ENCODE measurements at regions not wholly inside any gene's neighbourhood (a gene's known extent, or its start where the extent isn't known, plus 50 kb on each side); places are given as distances from the start of the nearest gene placed in this dataset.

GRCh38 chr3:68228856-68229255, 574.4 kb upstream of the SUCLG2 start:
- H3F3A ChIP-seq (ENCODE audit: low read depth): no peaks in the 10 kb centered on the region
- TF ChIP-seq, protein P1, sequence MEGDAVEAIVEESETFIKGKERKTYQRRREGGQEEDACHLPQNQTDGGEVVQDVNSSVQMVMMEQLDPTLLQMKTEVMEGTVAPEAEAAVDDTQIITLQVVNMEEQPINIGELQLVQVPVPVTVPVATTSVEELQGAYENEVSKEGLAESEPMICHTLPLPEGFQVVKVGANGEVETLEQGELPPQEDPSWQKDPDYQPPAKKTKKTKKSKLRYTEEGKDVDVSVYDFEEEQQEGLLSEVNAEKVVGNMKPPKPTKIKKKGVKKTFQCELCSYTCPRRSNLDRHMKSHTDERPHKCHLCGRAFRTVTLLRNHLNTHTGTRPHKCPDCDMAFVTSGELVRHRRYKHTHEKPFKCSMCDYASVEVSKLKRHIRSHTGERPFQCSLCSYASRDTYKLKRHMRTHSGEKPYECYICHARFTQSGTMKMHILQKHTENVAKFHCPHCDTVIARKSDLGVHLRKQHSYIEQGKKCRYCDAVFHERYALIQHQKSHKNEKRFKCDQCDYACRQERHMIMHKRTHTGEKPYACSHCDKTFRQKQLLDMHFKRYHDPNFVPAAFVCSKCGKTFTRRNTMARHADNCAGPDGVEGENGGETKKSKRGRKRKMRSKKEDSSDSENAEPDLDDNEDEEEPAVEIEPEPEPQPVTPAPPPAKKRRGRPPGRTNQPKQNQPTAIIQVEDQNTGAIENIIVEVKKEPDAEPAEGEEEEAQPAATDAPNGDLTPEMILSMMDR (conservative IDR thresholded peaks at IDR 0.05; ENCODE audit: low read length): no peak
- TF ChIP-seq EZH2phosphoT487 (IDR thresholded peaks at IDR 0.05; ENCODE audit: borderline replicate concordance): no peak
- no peaks in the 10 kb centered on the region for H4K20me1 ChIP-seq (ENCODE audit: insufficient read depth, low read length, poor library complexity, severe bottlenecking)
- H2AFZ ChIP-seq (ENCODE audit: low read length): no peak overlapping the region
- H3K4me3 ChIP-seq (ENCODE audit: low read length, poor library complexity, severe bottlenecking): no peak overlapping the region
- H3K9ac ChIP-seq (ENCODE audit: low read depth, low read length, poor library complexity, severe bottlenecking): no peak overlapping the region
- no peaks in the 10 kb centered on the region for H3K27me3 ChIP-seq (ENCODE audit: insufficient read depth, low read length, poor library complexity, severe bottlenecking)
- H3K4me1 ChIP-seq (ENCODE audit: insufficient read depth, low read length, poor library complexity, severe bottlenecking): no peaks in the 10 kb centered on the region
- H3K9me2 ChIP-seq (replicated peaks; ENCODE audit: low read depth, low read length): no peaks in the 10 kb centered on the region
- H3K36me3 ChIP-seq (ENCODE audit: insufficient read depth, low read length): no peaks in the 10 kb centered on the region
- H3K4me2 ChIP-seq (ENCODE audit: low read depth, low read length, poor library complexity, severe bottlenecking): no peak overlapping the region
- no peaks in the 10 kb centered on the region for H3K79me2 ChIP-seq (ENCODE audit: insufficient read depth, low read length)
- H3K9me3 ChIP-seq (ENCODE audit: insufficient read depth, low read depth, low read length): no peaks in the 10 kb centered on the region

GRCh38 chr3:68220832-68221231, 566.4 kb upstream of the SUCLG2 start:
- no peaks in the 10 kb centered on the region for H4K20me1 ChIP-seq (ENCODE audit: insufficient read depth, low read length, poor library complexity, severe bottlenecking)
- no peak overlapping the region for H3K9ac ChIP-seq (ENCODE audit: low read depth, low read length, poor library complexity, severe bottlenecking)
- no peak overlapping the region for H2AFZ ChIP-seq (ENCODE audit: low read length)
- H3K4me2 ChIP-seq (ENCODE audit: low read depth, low read length, poor library complexity, severe bottlenecking): no peak overlapping the region
- H3K9me2 ChIP-seq (replicated peaks; ENCODE audit: low read depth, low read length): no peaks in the 10 kb centered on the region
- H3K36me3 ChIP-seq (ENCODE audit: insufficient read depth, low read length): no peaks in the 10 kb centered on the region
- no peak overlapping the region for H3K4me3 ChIP-seq (ENCODE audit: low read length, poor library complexity, severe bottlenecking)
- H3K27me3 ChIP-seq (ENCODE audit: insufficient read depth, low read length, poor library complexity, severe bottlenecking): no peaks in the 10 kb centered on the region
- no peaks in the 10 kb centered on the region for H3F3A ChIP-seq (ENCODE audit: low read depth)
- TF ChIP-seq EZH2phosphoT487 (IDR thresholded peaks at IDR 0.05; ENCODE audit: borderline replicate concordance): no peak
- TF ChIP-seq, protein P1 (conservative IDR thresholded peaks at IDR 0.05; ENCODE audit: low read length): no peak
- no peaks in the 10 kb centered on the region for H3K4me1 ChIP-seq (ENCODE audit: insufficient read depth, low read length, poor library complexity, severe bottlenecking)
- no peaks in the 10 kb centered on the region for H3K79me2 ChIP-seq (ENCODE audit: insufficient read depth, low read length)
- no peaks in the 10 kb centered on the region for H3K9me3 ChIP-seq (ENCODE audit: insufficient read depth, low read depth, low read length)

DNA sequence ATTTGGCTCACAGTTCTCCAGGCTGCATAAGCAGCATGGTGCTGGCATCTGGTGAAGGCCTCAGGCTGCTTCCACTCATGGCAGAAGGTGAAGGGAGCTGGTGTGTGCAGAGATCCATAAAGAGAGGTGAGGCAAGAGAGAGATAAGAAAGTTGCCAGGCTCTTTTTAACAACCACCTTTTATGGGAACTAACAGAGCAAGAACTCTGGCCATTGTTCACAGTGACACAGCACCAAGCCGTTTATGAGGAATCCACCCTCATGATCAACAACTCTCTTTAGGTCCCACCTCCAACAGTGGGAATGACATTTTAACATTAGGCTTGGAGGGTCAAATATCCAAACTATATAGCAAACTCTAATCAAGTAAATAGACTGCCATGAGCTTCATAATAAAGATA, 557.2 kb upstream of the SUCLG2 start:
- no peak overlapping the region for H3K4me2 ChIP-seq (ENCODE audit: low read depth, low read length, poor library complexity, severe bottlenecking)
- H4K20me1 ChIP-seq (ENCODE audit: insufficient read depth, low read length, poor library complexity, severe bottlenecking): no peaks in the 10 kb centered on the region
- no peak overlapping the region for H3K9ac ChIP-seq (ENCODE audit: low read depth, low read length, poor library complexity, severe bottlenecking)
- TF ChIP-seq EZH2phosphoT487 (IDR thresholded peaks at IDR 0.05; ENCODE audit: borderline replicate concordance): no peak
- TF ChIP-seq, protein P1 (conservative IDR thresholded peaks at IDR 0.05; ENCODE audit: low read length): no peak
- H3K4me3 ChIP-seq (ENCODE audit: low read length, poor library complexity, severe bottlenecking): no peak overlapping the region
- H3K36me3 ChIP-seq (ENCODE audit: insufficient read depth, low read length): no peaks in the 10 kb centered on the region
- no peaks in the 10 kb centered on the region for H3K9me2 ChIP-seq (replicated peaks; ENCODE audit: low read depth, low read length)
- H3K27me3 ChIP-seq (ENCODE audit: insufficient read depth, low read length, poor library complexity, severe bottlenecking): no peaks in the 10 kb centered on the region
- no peaks in the 10 kb centered on the region for H3K4me1 ChIP-seq (ENCODE audit: insufficient read depth, low read length, poor library complexity, severe bottlenecking)
- H3K79me2 ChIP-seq (ENCODE audit: insufficient read depth, low read length): no peaks in the 10 kb centered on the region
- no peak overlapping the region for H2AFZ ChIP-seq (ENCODE audit: low read length)
- no peaks in the 10 kb centered on the region for H3F3A ChIP-seq (ENCODE audit: low read depth)
- 0 out of 2 replicates have a peak, but pooled peaks cover under 1% of the 10 kb centered on the region for H3K9me3 ChIP-seq (ENCODE audit: insufficient read depth, low read depth, low read length)
